WTC11 (cell line): ENCODE measurements at regions not wholly inside any gene's neighbourhood (a gene's known extent, or its start where the extent isn't known, plus 50 kb on each side); places are given as distances from the start of the nearest gene placed in this dataset.

Experiments
- ATAC-seq: fragments of 200-7000 bp; cut with Tn5 transposase; 2 replicates; pipeline ENCODE4 v1.10.0; 2021; ENCODE audit warnings: mild to moderate bottlenecking, moderate library complexity
- CTCF ChIA-PET: fragments of 300-600 bp; sonication (Branson Sonifier 250); formaldehyde crosslinking; loops from one replicate; lab custom pipeline; 2021; ENCODE audit warnings: antibody characterized with exemption; lab: Charles Lee
- POLR2A ChIA-PET: fragments of 350-600 bp; sonication (Branson Sonifier 250); formaldehyde crosslinking; loops from one replicate; lab custom pipeline; 2021; ENCODE audit warnings: antibody characterized with exemption; lab: Charles Lee
- DNase-seq: peaks from one replicate; pipeline ENCODE4 v3.0.0; 2021; ENCODE audit warnings: low spot score
- H3K27ac Mint-ChIP-seq: 2 replicates; pipeline ENCODE4 v1.8.0; 2021; ENCODE audit warnings: mixed read lengths
- H3K27me3 Mint-ChIP-seq: 2 replicates; pipeline ENCODE4 v1.8.0; 2021; ENCODE audit warnings: low read depth, mild to moderate bottlenecking, moderate library complexity, mixed read lengths
- H3K36me3 Mint-ChIP-seq: 2 replicates; pipeline ENCODE4 v1.8.0; 2021; ENCODE audit warnings: mixed read lengths
- H3K4me1 Mint-ChIP-seq: 2 replicates; pipeline ENCODE4 v1.8.0; 2022; ENCODE audit warnings: mixed read lengths
- H3K4me3 Mint-ChIP-seq: 2 replicates; pipeline ENCODE4 v1.8.0; 2021; ENCODE audit warnings: mild to moderate bottlenecking, moderate library complexity, mixed read lengths
- H3K9me3 Mint-ChIP-seq: 2 replicates; pipeline ENCODE4 v1.8.0; 2021; ENCODE audit warnings: mixed read lengths
- CREM ChIP-seq: sonication (generic); formaldehyde crosslinking; IDR thresholded peaks from 2 replicates; pipeline ENCODE4 v1.8.1; 2022; ENCODE audit warnings: mild to moderate bottlenecking, missing genetic modification reagents, moderate library complexity
- FOXK1 ChIP-seq: sonication (generic); formaldehyde crosslinking; IDR thresholded peaks from 2 replicates; pipeline ENCODE4 v1.8.0; 2022; ENCODE audit warnings: mild to moderate bottlenecking, moderate library complexity, missing genetic modification reagents
- FOXP1 ChIP-seq: sonication (generic); formaldehyde crosslinking; IDR thresholded peaks from 2 replicates; pipeline ENCODE4 v1.8.0; 2022; ENCODE audit warnings: missing genetic modification reagents, mild to moderate bottlenecking, moderate library complexity, borderline replicate concordance
- NR3C1 ChIP-seq: sonication (generic); formaldehyde crosslinking; conservative IDR thresholded peaks from 2 replicates; pipeline ENCODE4 v1.8.1; 2023; ENCODE audit warnings: low read depth, mild to moderate bottlenecking, missing genetic modification reagents
- OVOL2 ChIP-seq: fragments of 250-450 bp; sonication (Bioruptor Pico); IDR thresholded peaks from 2 replicates; pipeline ENCODE4 v1.9.0; 2021; ENCODE audit warnings: mild to moderate bottlenecking, borderline replicate concordance
- SMAD4 ChIP-seq: sonication (generic); formaldehyde crosslinking; IDR thresholded peaks from 2 replicates; pipeline ENCODE4 v1.8.0; 2022; ENCODE audit warnings: mild to moderate bottlenecking, missing genetic modification reagents
- TEAD1 ChIP-seq: sonication (generic); formaldehyde crosslinking; IDR thresholded peaks from 2 replicates; pipeline ENCODE4 v1.8.0; 2022; ENCODE audit warnings: mild to moderate bottlenecking, missing genetic modification reagents
- TF ChIP-seq, protein P1 (sequence below): fragments of 250-450 bp; sonication (Bioruptor Pico); IDR thresholded peaks from 2 replicates; pipeline ENCODE4 v1.9.0; 2021; ENCODE audit warnings: mild to moderate bottlenecking
- TF ChIP-seq, protein P2 (sequence below): sonication (generic); formaldehyde crosslinking; IDR thresholded peaks from 2 replicates; pipeline ENCODE4 v1.8.1; 2022; ENCODE audit warnings: mild to moderate bottlenecking, missing genetic modification reagents, moderate library complexity, borderline replicate concordance
- TF ChIP-seq, protein P3 (sequence below): sonication (generic); formaldehyde crosslinking; IDR thresholded peaks from 2 replicates; pipeline ENCODE4 v1.8.0; 2023; ENCODE audit warnings: missing genetic modification reagents
- TF ChIP-seq, protein P4 (sequence below): sonication (generic); formaldehyde crosslinking; IDR thresholded peaks from 2 replicates; pipeline ENCODE4 v1.8.0; 2022; ENCODE audit warnings: missing genetic modification reagents
- TF ChIP-seq, protein P5 (sequence below): fragments of 250-450 bp; sonication (Bioruptor Pico); IDR thresholded peaks from 2 replicates; pipeline ENCODE4 v2.1.2; 2022; ENCODE audit warnings: mild to moderate bottlenecking, moderate library complexity
- TF ChIP-seq, protein P6 (sequence below): fragments of 250-450 bp; sonication (Bioruptor Pico); IDR thresholded peaks from 2 replicates; pipeline ENCODE4 v1.9.0; 2021; ENCODE audit warnings: mild to moderate bottlenecking, borderline replicate concordance

DNA sequence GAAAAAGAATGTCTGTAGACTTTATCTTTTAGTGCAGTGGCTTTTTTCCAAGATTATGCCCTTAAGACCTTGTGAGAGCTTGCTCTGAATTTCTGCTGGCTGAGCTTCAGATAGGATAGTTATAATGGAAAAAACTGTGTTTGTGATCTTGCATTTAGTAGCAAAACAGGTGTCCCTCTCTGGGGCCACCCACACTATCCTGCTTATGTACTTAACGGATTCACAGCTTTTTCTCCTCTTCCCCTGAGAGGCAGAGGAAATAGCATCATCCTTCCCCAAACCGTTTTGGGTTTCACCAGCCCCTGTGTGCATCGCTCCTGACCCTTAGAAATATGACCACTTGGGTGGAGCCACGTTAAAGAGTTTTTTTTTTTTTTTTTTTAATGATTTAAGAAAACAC lies 101.2 kb downstream of the RAB18 start (continued):
- TF ChIP-seq, protein P1, sequence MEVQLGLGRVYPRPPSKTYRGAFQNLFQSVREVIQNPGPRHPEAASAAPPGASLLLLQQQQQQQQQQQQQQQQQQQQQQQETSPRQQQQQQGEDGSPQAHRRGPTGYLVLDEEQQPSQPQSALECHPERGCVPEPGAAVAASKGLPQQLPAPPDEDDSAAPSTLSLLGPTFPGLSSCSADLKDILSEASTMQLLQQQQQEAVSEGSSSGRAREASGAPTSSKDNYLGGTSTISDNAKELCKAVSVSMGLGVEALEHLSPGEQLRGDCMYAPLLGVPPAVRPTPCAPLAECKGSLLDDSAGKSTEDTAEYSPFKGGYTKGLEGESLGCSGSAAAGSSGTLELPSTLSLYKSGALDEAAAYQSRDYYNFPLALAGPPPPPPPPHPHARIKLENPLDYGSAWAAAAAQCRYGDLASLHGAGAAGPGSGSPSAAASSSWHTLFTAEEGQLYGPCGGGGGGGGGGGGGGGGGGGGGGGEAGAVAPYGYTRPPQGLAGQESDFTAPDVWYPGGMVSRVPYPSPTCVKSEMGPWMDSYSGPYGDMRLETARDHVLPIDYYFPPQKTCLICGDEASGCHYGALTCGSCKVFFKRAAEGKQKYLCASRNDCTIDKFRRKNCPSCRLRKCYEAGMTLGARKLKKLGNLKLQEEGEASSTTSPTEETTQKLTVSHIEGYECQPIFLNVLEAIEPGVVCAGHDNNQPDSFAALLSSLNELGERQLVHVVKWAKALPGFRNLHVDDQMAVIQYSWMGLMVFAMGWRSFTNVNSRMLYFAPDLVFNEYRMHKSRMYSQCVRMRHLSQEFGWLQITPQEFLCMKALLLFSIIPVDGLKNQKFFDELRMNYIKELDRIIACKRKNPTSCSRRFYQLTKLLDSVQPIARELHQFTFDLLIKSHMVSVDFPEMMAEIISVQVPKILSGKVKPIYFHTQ (CRISPR knock-in tag), result no peak

DNA sequence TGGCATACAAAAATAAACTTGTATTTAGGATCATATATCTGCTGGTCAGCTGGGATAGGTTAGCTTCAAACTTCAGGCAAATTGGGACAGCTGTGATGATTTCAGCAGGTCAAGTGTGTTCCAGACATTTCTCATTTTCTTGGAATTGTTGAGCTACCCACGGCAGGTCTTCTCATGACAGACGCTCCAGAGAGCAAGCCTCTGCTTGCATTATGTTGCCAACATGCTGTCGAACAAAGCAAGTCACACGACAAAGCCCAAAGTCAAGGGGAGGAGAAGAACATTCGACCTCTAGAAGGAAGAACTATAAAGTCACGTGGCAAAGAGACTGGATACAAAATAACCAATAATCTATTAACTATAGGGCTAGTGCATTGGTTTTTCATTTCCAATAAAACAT lies 103.5 kb downstream of the RAB18 start:
- TF ChIP-seq, protein P2, sequence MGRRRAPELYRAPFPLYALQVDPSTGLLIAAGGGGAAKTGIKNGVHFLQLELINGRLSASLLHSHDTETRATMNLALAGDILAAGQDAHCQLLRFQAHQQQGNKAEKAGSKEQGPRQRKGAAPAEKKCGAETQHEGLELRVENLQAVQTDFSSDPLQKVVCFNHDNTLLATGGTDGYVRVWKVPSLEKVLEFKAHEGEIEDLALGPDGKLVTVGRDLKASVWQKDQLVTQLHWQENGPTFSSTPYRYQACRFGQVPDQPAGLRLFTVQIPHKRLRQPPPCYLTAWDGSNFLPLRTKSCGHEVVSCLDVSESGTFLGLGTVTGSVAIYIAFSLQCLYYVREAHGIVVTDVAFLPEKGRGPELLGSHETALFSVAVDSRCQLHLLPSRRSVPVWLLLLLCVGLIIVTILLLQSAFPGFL, result no peak
- TF ChIP-seq FOXK1 (CRISPR knock-in tag) (no peak), OVOL2 (CRISPR knock-in tag) (no peak), SMAD4 (no peak), TEAD1 (no peak), NR3C1 (CRISPR knock-in tag) (no peak), FOXP1 (CRISPR knock-in tag) (no peak), CREM (CRISPR knock-in tag) (no peak)
- TF ChIP-seq, protein P3, sequence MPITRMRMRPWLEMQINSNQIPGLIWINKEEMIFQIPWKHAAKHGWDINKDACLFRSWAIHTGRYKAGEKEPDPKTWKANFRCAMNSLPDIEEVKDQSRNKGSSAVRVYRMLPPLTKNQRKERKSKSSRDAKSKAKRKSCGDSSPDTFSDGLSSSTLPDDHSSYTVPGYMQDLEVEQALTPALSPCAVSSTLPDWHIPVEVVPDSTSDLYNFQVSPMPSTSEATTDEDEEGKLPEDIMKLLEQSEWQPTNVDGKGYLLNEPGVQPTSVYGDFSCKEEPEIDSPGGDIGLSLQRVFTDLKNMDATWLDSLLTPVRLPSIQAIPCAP (CRISPR knock-in tag), result no peak
- TF ChIP-seq, protein P4, sequence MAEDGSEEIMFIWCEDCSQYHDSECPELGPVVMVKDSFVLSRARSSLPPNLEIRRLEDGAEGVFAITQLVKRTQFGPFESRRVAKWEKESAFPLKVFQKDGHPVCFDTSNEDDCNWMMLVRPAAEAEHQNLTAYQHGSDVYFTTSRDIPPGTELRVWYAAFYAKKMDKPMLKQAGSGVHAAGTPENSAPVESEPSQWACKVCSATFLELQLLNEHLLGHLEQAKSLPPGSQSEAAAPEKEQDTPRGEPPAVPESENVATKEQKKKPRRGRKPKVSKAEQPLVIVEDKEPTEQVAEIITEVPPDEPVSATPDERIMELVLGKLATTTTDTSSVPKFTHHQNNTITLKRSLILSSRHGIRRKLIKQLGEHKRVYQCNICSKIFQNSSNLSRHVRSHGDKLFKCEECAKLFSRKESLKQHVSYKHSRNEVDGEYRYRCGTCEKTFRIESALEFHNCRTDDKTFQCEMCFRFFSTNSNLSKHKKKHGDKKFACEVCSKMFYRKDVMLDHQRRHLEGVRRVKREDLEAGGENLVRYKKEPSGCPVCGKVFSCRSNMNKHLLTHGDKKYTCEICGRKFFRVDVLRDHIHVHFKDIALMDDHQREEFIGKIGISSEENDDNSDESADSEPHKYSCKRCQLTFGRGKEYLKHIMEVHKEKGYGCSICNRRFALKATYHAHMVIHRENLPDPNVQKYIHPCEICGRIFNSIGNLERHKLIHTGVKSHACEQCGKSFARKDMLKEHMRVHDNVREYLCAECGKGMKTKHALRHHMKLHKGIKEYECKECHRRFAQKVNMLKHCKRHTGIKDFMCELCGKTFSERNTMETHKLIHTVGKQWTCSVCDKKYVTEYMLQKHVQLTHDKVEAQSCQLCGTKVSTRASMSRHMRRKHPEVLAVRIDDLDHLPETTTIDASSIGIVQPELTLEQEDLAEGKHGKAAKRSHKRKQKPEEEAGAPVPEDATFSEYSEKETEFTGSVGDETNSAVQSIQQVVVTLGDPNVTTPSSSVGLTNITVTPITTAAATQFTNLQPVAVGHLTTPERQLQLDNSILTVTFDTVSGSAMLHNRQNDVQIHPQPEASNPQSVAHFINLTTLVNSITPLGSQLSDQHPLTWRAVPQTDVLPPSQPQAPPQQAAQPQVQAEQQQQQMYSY, result no peak
- TF ChIP-seq, protein P5, sequence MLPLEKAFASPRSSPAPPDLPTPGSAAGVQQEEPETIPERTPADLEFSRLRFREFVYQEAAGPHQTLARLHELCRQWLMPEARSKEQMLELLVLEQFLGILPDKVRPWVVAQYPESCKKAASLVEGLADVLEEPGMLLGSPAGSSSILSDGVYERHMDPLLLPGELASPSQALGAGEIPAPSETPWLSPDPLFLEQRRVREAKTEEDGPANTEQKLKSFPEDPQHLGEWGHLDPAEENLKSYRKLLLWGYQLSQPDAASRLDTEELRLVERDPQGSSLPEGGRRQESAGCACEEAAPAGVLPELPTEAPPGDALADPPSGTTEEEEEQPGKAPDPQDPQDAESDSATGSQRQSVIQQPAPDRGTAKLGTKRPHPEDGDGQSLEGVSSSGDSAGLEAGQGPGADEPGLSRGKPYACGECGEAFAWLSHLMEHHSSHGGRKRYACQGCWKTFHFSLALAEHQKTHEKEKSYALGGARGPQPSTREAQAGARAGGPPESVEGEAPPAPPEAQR (CRISPR knock-in tag), result no peak
- TF ChIP-seq, protein P6, sequence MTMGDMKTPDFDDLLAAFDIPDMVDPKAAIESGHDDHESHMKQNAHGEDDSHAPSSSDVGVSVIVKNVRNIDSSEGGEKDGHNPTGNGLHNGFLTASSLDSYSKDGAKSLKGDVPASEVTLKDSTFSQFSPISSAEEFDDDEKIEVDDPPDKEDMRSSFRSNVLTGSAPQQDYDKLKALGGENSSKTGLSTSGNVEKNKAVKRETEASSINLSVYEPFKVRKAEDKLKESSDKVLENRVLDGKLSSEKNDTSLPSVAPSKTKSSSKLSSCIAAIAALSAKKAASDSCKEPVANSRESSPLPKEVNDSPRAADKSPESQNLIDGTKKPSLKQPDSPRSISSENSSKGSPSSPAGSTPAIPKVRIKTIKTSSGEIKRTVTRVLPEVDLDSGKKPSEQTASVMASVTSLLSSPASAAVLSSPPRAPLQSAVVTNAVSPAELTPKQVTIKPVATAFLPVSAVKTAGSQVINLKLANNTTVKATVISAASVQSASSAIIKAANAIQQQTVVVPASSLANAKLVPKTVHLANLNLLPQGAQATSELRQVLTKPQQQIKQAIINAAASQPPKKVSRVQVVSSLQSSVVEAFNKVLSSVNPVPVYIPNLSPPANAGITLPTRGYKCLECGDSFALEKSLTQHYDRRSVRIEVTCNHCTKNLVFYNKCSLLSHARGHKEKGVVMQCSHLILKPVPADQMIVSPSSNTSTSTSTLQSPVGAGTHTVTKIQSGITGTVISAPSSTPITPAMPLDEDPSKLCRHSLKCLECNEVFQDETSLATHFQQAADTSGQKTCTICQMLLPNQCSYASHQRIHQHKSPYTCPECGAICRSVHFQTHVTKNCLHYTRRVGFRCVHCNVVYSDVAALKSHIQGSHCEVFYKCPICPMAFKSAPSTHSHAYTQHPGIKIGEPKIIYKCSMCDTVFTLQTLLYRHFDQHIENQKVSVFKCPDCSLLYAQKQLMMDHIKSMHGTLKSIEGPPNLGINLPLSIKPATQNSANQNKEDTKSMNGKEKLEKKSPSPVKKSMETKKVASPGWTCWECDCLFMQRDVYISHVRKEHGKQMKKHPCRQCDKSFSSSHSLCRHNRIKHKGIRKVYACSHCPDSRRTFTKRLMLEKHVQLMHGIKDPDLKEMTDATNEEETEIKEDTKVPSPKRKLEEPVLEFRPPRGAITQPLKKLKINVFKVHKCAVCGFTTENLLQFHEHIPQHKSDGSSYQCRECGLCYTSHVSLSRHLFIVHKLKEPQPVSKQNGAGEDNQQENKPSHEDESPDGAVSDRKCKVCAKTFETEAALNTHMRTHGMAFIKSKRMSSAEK (CRISPR knock-in tag), result no peak
- Mint-ChIP-seq H3K9me3 (no peaks in the 10 kb centered on the region), H3K27ac (no peak overlapping the region), H3K27me3 (no peaks in the 10 kb centered on the region), H3K4me1 (peaks cover 3% of the 10 kb centered on the region), H3K4me3 (no peak overlapping the region), H3K36me3 (no peaks in the 10 kb centered on the region)
- CTCF ChIA-PET, result interaction anchor here (1.9 kb wide), 1 partner anchor 9 kb away, joined by 4 read pairs; no protein-coding TSS in a partner anchor
- DNase-seq (no peak), ATAC-seq (no peak)
- POLR2A ChIA-PET, result interaction anchor here (0.7 kb wide), 1 partner anchor 8 kb away, joined by 4 read pairs; no protein-coding TSS in a partner anchor
